ENCODE measurements at regions not wholly inside any gene's neighbourhood (a gene's known extent, or its start where the extent isn't known, plus 50 kb on each side); places are given as distances from the start of the nearest gene placed in this dataset.

- Histone ChIP-seq H3K4me3 (ENCODE audit: extremely low read depth, insufficient read depth, low read length, poor library complexity, severe bottlenecking) (no peak overlapping the region), H3K9me3 (ENCODE audit: control insufficient read depth, low read length) (peaks cover 4% of the 10 kb centered on the region), H3K27ac (ENCODE audit: low read depth, low read length, severe bottlenecking) (no peak overlapping the region), H3K4me1 (ENCODE audit: control insufficient read depth, insufficient read depth, low read length, poor library complexity, severe bottlenecking) (no peaks in the 10 kb centered on the region), H3K36me3 (ENCODE audit: control insufficient read depth, insufficient read depth, low read length) (no peaks in the 10 kb centered on the region)
- 29% methylated on average over 1 of the region's 5 CpGs; no CpG with 5 or more reads in 1 of the 2 experiments for WGBS, 2 experiments (ENCODE audit: insufficient coverage in 2 of 2)
Measured at GRCh38 chr13:55661505-55661904, 1479.2 kb upstream of the PRR20A start.

DNA sequence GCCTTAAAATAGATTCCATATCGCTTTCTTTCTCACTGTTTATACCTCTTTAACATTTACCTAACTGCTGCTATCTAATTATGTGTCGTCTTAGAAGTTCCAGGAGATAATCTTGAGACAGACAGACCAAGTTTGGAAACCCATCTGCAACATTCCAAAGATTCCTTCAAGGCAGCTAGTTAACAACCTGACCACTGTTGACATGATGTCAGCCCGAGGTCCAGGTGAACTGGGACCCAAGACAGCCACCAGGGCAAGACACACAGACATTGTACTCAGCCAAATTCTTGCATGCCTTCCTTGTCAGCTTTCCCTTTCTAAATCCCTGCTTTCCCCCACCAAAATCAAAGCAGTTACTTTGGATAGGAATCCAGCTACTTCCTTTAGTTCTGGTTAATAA lies 1476.5 kb upstream of the PRR20A start:
- 46 to 48% methylated on average over 3 of the region's 3 CpGs for WGBS, 2 experiments (ENCODE audit: insufficient coverage in 2 of 2)
- Histone ChIP-seq H3K4me1 (ENCODE audit: control insufficient read depth, insufficient read depth, low read length, poor library complexity, severe bottlenecking) (no peaks in the 10 kb centered on the region), H3K27ac (ENCODE audit: low read depth, low read length, severe bottlenecking) (no peak overlapping the region), H3K9me3 (ENCODE audit: control insufficient read depth, low read length) (peaks cover 4% of the 10 kb centered on the region), H3K36me3 (ENCODE audit: control insufficient read depth, insufficient read depth, low read length) (no peaks in the 10 kb centered on the region), H3K4me3 (ENCODE audit: extremely low read depth, insufficient read depth, low read length, poor library complexity, severe bottlenecking) (no peak overlapping the region)

GRCh38 chr13:55669051-55669450 lies 1471.7 kb upstream of the PRR20A start:
- Histone ChIP-seq H3K36me3 (ENCODE audit: control insufficient read depth, insufficient read depth, low read length) (no peaks in the 10 kb centered on the region), H3K4me3 (ENCODE audit: extremely low read depth, insufficient read depth, low read length, poor library complexity, severe bottlenecking) (no peak overlapping the region), H3K4me1 (ENCODE audit: control insufficient read depth, insufficient read depth, low read length, poor library complexity, severe bottlenecking) (no peaks in the 10 kb centered on the region), H3K27ac (ENCODE audit: low read depth, low read length, severe bottlenecking) (no peak overlapping the region), H3K9me3 (ENCODE audit: control insufficient read depth, low read length) (peaks cover 4% of the 10 kb centered on the region)
- WGBS, 2 experiments (ENCODE audit: insufficient coverage in 2 of 2) = no CpG with 5 or more reads among the region's 1 CpG

GRCh38 chr13:55673910-55674309 lies 1466.8 kb upstream of the PRR20A start:
- no peaks in the 10 kb centered on the region for H3K4me1 ChIP-seq (ENCODE audit: control insufficient read depth, insufficient read depth, low read length, poor library complexity, severe bottlenecking)
- H3K36me3 ChIP-seq (ENCODE audit: control insufficient read depth, insufficient read depth, low read length) = no peaks in the 10 kb centered on the region
- WGBS, 2 experiments (ENCODE audit: insufficient coverage in 2 of 2) = 60 to 100% methylated on average over 1 of the region's 2 CpGs
- no peak overlapping the region for H3K4me3 ChIP-seq (ENCODE audit: extremely low read depth, insufficient read depth, low read length, poor library complexity, severe bottlenecking)
- no peak overlapping the region for H3K27ac ChIP-seq (ENCODE audit: low read depth, low read length, severe bottlenecking)
- no peaks in the 10 kb centered on the region for H3K9me3 ChIP-seq (ENCODE audit: control insufficient read depth, low read length)

DNA sequence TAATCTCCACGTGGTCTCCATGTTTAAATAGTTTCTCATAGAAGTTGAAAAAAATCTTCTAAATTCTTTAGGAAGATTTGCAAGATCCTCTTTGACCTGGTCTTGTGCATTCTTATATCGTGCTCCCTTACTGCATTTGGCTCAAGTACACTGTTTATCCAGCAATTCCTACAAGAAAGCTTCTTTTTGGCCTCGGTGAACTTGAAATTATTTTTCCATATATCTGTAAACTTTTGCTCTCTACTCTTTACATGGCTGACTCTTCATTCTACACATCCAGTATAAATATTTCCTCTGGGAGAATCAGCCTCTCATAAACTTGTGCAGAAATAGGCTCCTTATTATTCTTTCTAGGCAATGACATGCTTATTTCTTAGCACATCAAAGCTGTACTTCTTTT lies 1457.9 kb upstream of the PRR20A start:
- Histone ChIP-seq H3K4me1 (ENCODE audit: control insufficient read depth, insufficient read depth, low read length, poor library complexity, severe bottlenecking) (no peaks in the 10 kb centered on the region), H3K27ac (ENCODE audit: low read depth, low read length, severe bottlenecking) (no peak overlapping the region), H3K4me3 (ENCODE audit: extremely low read depth, insufficient read depth, low read length, poor library complexity, severe bottlenecking) (no peak overlapping the region), H3K36me3 (ENCODE audit: control insufficient read depth, insufficient read depth, low read length) (no peaks in the 10 kb centered on the region), H3K9me3 (ENCODE audit: control insufficient read depth, low read length) (no peaks in the 10 kb centered on the region)
- WGBS, 2 experiments (ENCODE audit: insufficient coverage in 2 of 2) = 86 to 94% methylated on average over 2 of the region's 3 CpGs

DNA sequence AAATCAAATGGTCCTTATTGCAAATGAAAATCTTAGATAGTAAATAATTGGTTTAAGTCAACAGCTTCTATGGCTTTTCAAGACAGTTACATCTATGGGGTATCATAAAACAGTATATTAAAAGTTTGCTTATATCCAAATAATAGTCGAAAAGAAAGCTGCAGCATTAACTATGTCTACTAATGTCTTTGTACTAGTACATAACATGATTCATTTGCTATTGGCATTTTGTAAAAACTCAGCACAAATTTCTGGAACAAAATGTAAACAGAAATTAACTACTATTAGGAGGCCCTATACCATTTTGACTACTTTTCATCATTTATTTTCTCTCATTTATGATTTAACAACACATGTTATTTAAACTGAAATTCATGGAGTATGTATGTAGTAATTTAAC lies 1435.2 kb upstream of the PRR20A start:
- no CpG with 5 or more reads among the region's 1 CpG for WGBS, 2 experiments (ENCODE audit: insufficient coverage in 2 of 2)
- H3K9me3 ChIP-seq (ENCODE audit: control insufficient read depth, low read length) = no peaks in the 10 kb centered on the region
- H3K36me3 ChIP-seq (ENCODE audit: control insufficient read depth, insufficient read depth, low read length) = no peaks in the 10 kb centered on the region
- H3K4me1 ChIP-seq (ENCODE audit: control insufficient read depth, insufficient read depth, low read length, poor library complexity, severe bottlenecking) = no peaks in the 10 kb centered on the region
- no peak overlapping the region for H3K27ac ChIP-seq (ENCODE audit: low read depth, low read length, severe bottlenecking)
- H3K4me3 ChIP-seq (ENCODE audit: extremely low read depth, insufficient read depth, low read length, poor library complexity, severe bottlenecking) = no peak overlapping the region

GRCh38 chr13:55705971-55706370 lies 1434.7 kb upstream of the PRR20A start:
- WGBS, 2 experiments (ENCODE audit: insufficient coverage in 2 of 2) = no CpG with 5 or more reads among the region's 3 CpGs
- H3K9me3 ChIP-seq (ENCODE audit: control insufficient read depth, low read length) = no peaks in the 10 kb centered on the region
- no peaks in the 10 kb centered on the region for H3K4me1 ChIP-seq (ENCODE audit: control insufficient read depth, insufficient read depth, low read length, poor library complexity, severe bottlenecking)
- no peaks in the 10 kb centered on the region for H3K36me3 ChIP-seq (ENCODE audit: control insufficient read depth, insufficient read depth, low read length)
- H3K27ac ChIP-seq (ENCODE audit: low read depth, low read length, severe bottlenecking) = no peak overlapping the region
- no peak overlapping the region for H3K4me3 ChIP-seq (ENCODE audit: extremely low read depth, insufficient read depth, low read length, poor library complexity, severe bottlenecking)

DNA sequence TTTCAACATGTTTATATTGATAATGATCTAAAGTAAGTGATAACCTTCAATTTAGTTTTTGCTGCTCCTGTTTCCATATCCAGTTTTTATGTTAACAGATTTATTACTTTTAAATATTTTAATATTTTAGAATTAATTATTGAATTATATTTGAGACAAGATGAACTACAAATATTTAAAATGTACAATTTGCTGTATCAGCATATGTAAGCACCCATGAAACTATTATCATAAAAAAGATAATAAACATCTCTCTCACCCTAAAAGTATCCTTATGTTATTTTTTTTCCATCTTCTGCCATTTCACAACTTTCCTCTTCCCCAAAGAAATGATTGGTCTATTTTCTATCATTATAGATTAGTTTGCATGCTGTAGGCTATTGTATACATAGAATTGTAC lies 1426.6 kb upstream of the PRR20A start:
- no peak overlapping the region for H3K27ac ChIP-seq (ENCODE audit: low read depth, low read length, severe bottlenecking)
- no peaks in the 10 kb centered on the region for H3K4me1 ChIP-seq (ENCODE audit: control insufficient read depth, insufficient read depth, low read length, poor library complexity, severe bottlenecking)
- H3K4me3 ChIP-seq (ENCODE audit: extremely low read depth, insufficient read depth, low read length, poor library complexity, severe bottlenecking) = no peak overlapping the region
- no peaks in the 10 kb centered on the region for H3K36me3 ChIP-seq (ENCODE audit: control insufficient read depth, insufficient read depth, low read length)
- H3K9me3 ChIP-seq (ENCODE audit: control insufficient read depth, low read length) = no peaks in the 10 kb centered on the region

GRCh38 chr13:55727683-55728082 lies 1413.0 kb upstream of the PRR20A start:
- no peaks in the 10 kb centered on the region for H3K9me3 ChIP-seq (ENCODE audit: control insufficient read depth, low read length)
- H3K4me1 ChIP-seq (ENCODE audit: control insufficient read depth, insufficient read depth, low read length, poor library complexity, severe bottlenecking) = no peaks in the 10 kb centered on the region
- no CpG with 5 or more reads among the region's 5 CpGs for WGBS, 2 experiments (ENCODE audit: insufficient coverage in 2 of 2)
- H3K36me3 ChIP-seq (ENCODE audit: control insufficient read depth, insufficient read depth, low read length) = no peaks in the 10 kb centered on the region
- no peak overlapping the region for H3K27ac ChIP-seq (ENCODE audit: low read depth, low read length, severe bottlenecking)
- no peak overlapping the region for H3K4me3 ChIP-seq (ENCODE audit: extremely low read depth, insufficient read depth, low read length, poor library complexity, severe bottlenecking)

GRCh38 chr13:55728247-55728646 lies 1412.5 kb upstream of the PRR20A start:
- H3K4me1 ChIP-seq (ENCODE audit: control insufficient read depth, insufficient read depth, low read length, poor library complexity, severe bottlenecking) = no peaks in the 10 kb centered on the region
- H3K9me3 ChIP-seq (ENCODE audit: control insufficient read depth, low read length) = no peaks in the 10 kb centered on the region
- no peak overlapping the region for H3K4me3 ChIP-seq (ENCODE audit: extremely low read depth, insufficient read depth, low read length, poor library complexity, severe bottlenecking)
- no peaks in the 10 kb centered on the region for H3K36me3 ChIP-seq (ENCODE audit: control insufficient read depth, insufficient read depth, low read length)
- H3K27ac ChIP-seq (ENCODE audit: low read depth, low read length, severe bottlenecking) = no peak overlapping the region
- 60% methylated on average over 2 of the region's 2 CpGs; no CpG with 5 or more reads in 1 of the 2 experiments for WGBS, 2 experiments (ENCODE audit: insufficient coverage in 2 of 2)

DNA sequence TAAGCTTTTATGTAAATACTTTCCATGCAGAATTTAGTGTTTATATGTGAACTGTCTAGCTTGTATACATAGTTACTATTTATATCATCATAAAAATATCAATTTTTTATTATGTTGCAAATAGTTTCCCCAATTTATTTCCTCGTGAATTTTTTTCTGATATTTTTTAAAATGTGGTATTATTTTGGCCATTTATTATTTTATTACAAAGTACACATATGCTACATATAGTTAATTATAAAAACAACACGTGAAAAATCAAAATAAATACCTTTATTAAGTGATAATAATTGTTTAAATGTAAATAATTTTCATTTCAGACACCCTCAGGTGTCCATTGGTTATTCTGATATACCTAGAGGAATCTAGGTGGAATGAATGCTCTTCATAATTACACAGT lies 1394.9 kb upstream of the PRR20A start:
- no CpG with 5 or more reads among the region's 2 CpGs for WGBS, 2 experiments (ENCODE audit: insufficient coverage in 2 of 2)
- H3K27ac ChIP-seq (ENCODE audit: low read depth, low read length, severe bottlenecking) = no peak overlapping the region

GRCh38 chr13:55761986-55762385 lies 1378.7 kb upstream of the PRR20A start:
- no peaks in the 10 kb centered on the region for H3K4me1 ChIP-seq (ENCODE audit: control insufficient read depth, insufficient read depth, low read length, poor library complexity, severe bottlenecking)
- no peaks in the 10 kb centered on the region for H3K9me3 ChIP-seq (ENCODE audit: control insufficient read depth, low read length)
- H3K36me3 ChIP-seq (ENCODE audit: control insufficient read depth, insufficient read depth, low read length) = no peaks in the 10 kb centered on the region
- H3K27ac ChIP-seq (ENCODE audit: low read depth, low read length, severe bottlenecking) = no peak overlapping the region
- WGBS, 2 experiments (ENCODE audit: insufficient coverage in 2 of 2) = 83 to 100% methylated on average over 3 of the region's 3 CpGs
- H3K4me3 ChIP-seq (ENCODE audit: extremely low read depth, insufficient read depth, low read length, poor library complexity, severe bottlenecking) = no peak overlapping the region

More for the DNA sequence above, 1394.9 kb upstream of the PRR20A start:
- Histone ChIP-seq H3K4me3 (ENCODE audit: extremely low read depth, insufficient read depth, low read length, poor library complexity, severe bottlenecking) (no peak overlapping the region), H3K36me3 (ENCODE audit: control insufficient read depth, insufficient read depth, low read length) (no peaks in the 10 kb centered on the region), H3K4me1 (ENCODE audit: control insufficient read depth, insufficient read depth, low read length, poor library complexity, severe bottlenecking) (no peaks in the 10 kb centered on the region), H3K9me3 (ENCODE audit: control insufficient read depth, low read length) (no peaks in the 10 kb centered on the region)

Data from mesodermal cell (in vitro differentiated cells).